AG09309 (cell line): ENCODE measurements at regions not wholly inside any gene's neighbourhood (a gene's known extent, or its start where the extent isn't known, plus 50 kb on each side); places are given as distances from the start of the nearest gene placed in this dataset.

ENCODE experiments used
- DNase-seq: peaks from one replicate; pipeline ENCODE4 v3.0.0-alpha.2; 2010; ENCODE audit warnings: low read depth
- H3K4me3 ChIP-seq: 2 replicates; pipeline ENCODE4 v1.5.1; 2011; ENCODE audit warnings: mild to moderate bottlenecking, low read depth, low read length, moderate library complexity; ENCODE audit not compliant: control insufficient read depth
- CTCF ChIP-seq: IDR thresholded peaks from 2 replicates; pipeline ENCODE4 v1.5.1; 2011; ENCODE audit warnings: mild to moderate bottlenecking, low read depth, low read length, inconsistent platforms; ENCODE audit not compliant: insufficient read depth, control insufficient read depth; ENCODE audit errors: missing control alignments

- no peak for DNase-seq
- no peak overlapping the region for H3K4me3 ChIP-seq
- no peak for TF ChIP-seq CTCF
Measured at GRCh38 chrX:74171465-74171864, 132.5 kb upstream of the ZCCHC13 start.

GRCh38 chrX:74162199-74162598 is 141.8 kb upstream of the ZCCHC13 start:
- no peak for TF ChIP-seq CTCF
- no peak for DNase-seq
- no peak overlapping the region for H3K4me3 ChIP-seq

GRCh38 chrX:74160816-74161215 is 143.2 kb upstream of the ZCCHC13 start:
- H3K4me3 ChIP-seq: no peak overlapping the region
- no peak for DNase-seq
- TF ChIP-seq CTCF: no peak

GRCh38 chrX:74160358-74160757 is 143.6 kb upstream of the ZCCHC13 start:
- no peak for TF ChIP-seq CTCF
- no peak overlapping the region for H3K4me3 ChIP-seq
- DNase-seq: no peak

- TF ChIP-seq CTCF: no peak
- no peak overlapping the region for H3K4me3 ChIP-seq
- no peak for DNase-seq
Measured at GRCh38 chrX:74147439-74147838, 156.5 kb upstream of the ZCCHC13 start.

GRCh38 chrX:74138943-74139342 is 165.0 kb upstream of the ZCCHC13 start:
- DNase-seq: no peak
- TF ChIP-seq CTCF: no peak
- H3K4me3 ChIP-seq: no peak overlapping the region
